ENCODE measurements at regions not wholly inside any gene's neighbourhood (a gene's known extent, or its start where the extent isn't known, plus 50 kb on each side); places are given as distances from the start of the nearest gene placed in this dataset.

DNA sequence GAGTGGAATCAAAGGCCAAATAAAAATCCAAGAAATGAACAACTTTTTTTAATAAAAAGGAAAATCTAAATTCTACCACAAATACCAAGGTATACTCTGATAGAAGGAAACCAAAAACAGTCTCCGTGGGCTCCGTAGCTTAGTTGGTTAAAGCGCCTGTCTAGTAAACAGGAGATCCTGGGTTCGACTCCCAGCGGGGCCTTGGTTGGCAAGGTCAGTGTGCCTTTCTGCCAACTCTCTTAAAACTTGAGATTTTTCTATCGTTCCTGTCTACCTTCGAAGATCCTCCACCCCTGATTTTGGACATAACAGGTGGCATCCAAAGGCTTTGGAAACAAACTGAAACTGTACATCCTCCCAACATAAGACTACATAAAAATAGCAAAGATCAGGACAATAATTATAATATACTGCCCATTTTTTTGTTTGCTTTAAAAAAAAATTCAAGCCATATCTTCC is 197.9 kb downstream of the TRIM27 start:
- TF ChIP-seq, protein P1, sequence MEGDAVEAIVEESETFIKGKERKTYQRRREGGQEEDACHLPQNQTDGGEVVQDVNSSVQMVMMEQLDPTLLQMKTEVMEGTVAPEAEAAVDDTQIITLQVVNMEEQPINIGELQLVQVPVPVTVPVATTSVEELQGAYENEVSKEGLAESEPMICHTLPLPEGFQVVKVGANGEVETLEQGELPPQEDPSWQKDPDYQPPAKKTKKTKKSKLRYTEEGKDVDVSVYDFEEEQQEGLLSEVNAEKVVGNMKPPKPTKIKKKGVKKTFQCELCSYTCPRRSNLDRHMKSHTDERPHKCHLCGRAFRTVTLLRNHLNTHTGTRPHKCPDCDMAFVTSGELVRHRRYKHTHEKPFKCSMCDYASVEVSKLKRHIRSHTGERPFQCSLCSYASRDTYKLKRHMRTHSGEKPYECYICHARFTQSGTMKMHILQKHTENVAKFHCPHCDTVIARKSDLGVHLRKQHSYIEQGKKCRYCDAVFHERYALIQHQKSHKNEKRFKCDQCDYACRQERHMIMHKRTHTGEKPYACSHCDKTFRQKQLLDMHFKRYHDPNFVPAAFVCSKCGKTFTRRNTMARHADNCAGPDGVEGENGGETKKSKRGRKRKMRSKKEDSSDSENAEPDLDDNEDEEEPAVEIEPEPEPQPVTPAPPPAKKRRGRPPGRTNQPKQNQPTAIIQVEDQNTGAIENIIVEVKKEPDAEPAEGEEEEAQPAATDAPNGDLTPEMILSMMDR (IDR thresholded peaks at IDR 0.05) = no peak
- no peak for TF ChIP-seq POLR2A (IDR thresholded peaks at IDR 0.05)

All from right lobe of liver (tissue), 4 donors.